Activated CD8-positive, alpha-beta T cell treated with anti-CD3 and anti-CD28 coated beads for 36 hours (primary cell): ENCODE measurements at regions not wholly inside any gene's neighbourhood (a gene's known extent, or its start where the extent isn't known, plus 50 kb on each side); places are given as distances from the start of the nearest gene placed in this dataset.

Experiments
- ATAC-seq: fragments of 200-7000 bp; cut with Tn5 transposase; one replicate; pipeline ENCODE4 v1.10.0; 2021; ENCODE audit warnings: mild to moderate bottlenecking, moderate library complexity
- CTCF ChIA-PET: fragments of 350-600 bp; sonication (Branson Sonifier 250); formaldehyde crosslinking; loops from one replicate; lab custom pipeline; 2021; ENCODE audit warnings: antibody characterized with exemption; lab: Charles Lee
- POLR2A ChIA-PET: fragments of 350-600 bp; sonication (Branson Sonifier 250); formaldehyde crosslinking; loops from one replicate; lab custom pipeline; 2021; ENCODE audit warnings: antibody characterized with exemption; lab: Charles Lee
- DNase-seq: peaks from one replicate; pipeline ENCODE4 v3.0.0-alpha.2; 2020
- H3K27ac Mint-ChIP-seq: one replicate; pipeline ENCODE4 v1.8.0; 2021; ENCODE audit warnings: mild to moderate bottlenecking, mixed read lengths
- H3K27me3 Mint-ChIP-seq: one replicate; pipeline ENCODE4 v1.8.0; 2021; ENCODE audit warnings: mixed read lengths
- H3K36me3 Mint-ChIP-seq: one replicate; pipeline ENCODE4 v1.8.0; 2021; ENCODE audit warnings: low read depth, mixed read lengths
- H3K4me1 Mint-ChIP-seq: one replicate; pipeline ENCODE4 v1.8.0; 2021; ENCODE audit warnings: low read depth, mixed read lengths
- H3K4me3 Mint-ChIP-seq: one replicate; pipeline ENCODE4 v1.8.0; 2021; ENCODE audit warnings: mild to moderate bottlenecking, moderate library complexity, mixed read lengths
- H3K9me3 Mint-ChIP-seq: one replicate; pipeline ENCODE4 v1.8.0; 2021; ENCODE audit warnings: mixed read lengths
- intact Hi-C: fragments of 100-400 bp; cut with micrococcal nuclease; formaldehyde crosslinking; loops from one replicate; pipeline ENCODE4 v1.10.0; 2022
- TF ChIP-seq, protein P1 (sequence below): fragments of 200-600 bp; IDR thresholded peaks from one replicate; pipeline ENCODE4 v1.8.0; 2022; ENCODE audit warnings: antibody characterized with exemption, mild to moderate bottlenecking

DNA sequence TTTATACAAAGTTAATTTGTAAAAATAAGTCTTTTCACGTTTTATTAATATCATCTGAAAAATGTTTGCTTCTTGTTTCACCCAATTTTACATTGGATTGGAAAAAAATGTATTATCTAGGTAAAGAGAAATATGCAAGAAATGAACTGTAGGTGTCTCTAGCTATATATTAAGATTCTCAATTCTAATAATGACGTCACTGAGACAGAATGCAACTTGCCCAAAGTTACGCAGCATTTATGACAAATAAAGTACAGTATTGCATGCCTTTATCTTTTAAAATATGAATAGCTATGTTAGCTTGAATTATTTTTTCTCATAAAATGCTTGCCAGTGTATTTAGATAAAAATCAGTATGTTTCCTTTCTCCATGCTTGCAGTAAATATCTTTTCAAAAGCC lies 728.8 kb downstream of the RERGL start:
- DNase-seq: no peak
- Mint-ChIP-seq H3K4me3 (no peak overlapping the region), H3K27ac (no peak overlapping the region), H3K36me3 (no peaks in the 10 kb centered on the region), H3K9me3 (peaks cover 9% of the 10 kb centered on the region), H3K4me1 (no peaks in the 10 kb centered on the region), H3K27me3 (no peaks in the 10 kb centered on the region)
- ATAC-seq: no peak
- TF ChIP-seq, protein P1, sequence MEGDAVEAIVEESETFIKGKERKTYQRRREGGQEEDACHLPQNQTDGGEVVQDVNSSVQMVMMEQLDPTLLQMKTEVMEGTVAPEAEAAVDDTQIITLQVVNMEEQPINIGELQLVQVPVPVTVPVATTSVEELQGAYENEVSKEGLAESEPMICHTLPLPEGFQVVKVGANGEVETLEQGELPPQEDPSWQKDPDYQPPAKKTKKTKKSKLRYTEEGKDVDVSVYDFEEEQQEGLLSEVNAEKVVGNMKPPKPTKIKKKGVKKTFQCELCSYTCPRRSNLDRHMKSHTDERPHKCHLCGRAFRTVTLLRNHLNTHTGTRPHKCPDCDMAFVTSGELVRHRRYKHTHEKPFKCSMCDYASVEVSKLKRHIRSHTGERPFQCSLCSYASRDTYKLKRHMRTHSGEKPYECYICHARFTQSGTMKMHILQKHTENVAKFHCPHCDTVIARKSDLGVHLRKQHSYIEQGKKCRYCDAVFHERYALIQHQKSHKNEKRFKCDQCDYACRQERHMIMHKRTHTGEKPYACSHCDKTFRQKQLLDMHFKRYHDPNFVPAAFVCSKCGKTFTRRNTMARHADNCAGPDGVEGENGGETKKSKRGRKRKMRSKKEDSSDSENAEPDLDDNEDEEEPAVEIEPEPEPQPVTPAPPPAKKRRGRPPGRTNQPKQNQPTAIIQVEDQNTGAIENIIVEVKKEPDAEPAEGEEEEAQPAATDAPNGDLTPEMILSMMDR: no peak
- POLR2A ChIA-PET: no interaction called here
- CTCF ChIA-PET: no interaction called here
- intact Hi-C loops: no loop called here

DNA sequence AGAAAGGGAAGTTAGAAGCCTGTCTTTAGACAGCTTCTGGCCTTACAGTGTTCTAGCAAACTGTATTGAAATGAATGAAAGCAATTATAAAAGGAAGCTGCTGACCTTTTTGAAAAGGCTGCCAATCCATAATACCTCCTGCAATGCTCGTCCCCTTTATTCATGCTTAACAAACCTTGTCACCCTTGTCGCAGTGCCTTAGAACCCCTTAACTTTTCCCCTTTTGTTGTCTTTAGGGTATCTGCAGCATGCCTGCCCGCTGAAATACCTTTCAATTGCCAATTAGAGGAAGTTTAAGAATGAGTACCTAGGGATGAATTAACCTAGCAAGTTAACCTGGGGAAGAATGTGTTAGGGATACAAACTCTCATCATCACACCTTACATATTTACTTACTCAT lies 731.2 kb downstream of the RERGL start:
- H3K27me3 Mint-ChIP-seq: no peaks in the 10 kb centered on the region
- H3K36me3 Mint-ChIP-seq: no peaks in the 10 kb centered on the region
- ChIA-PET CTCF (no interaction called here), POLR2A (no interaction called here)
- TF ChIP-seq, protein P1: no peak
- peaks cover 3% of the 10 kb centered on the region for H3K9me3 Mint-ChIP-seq
- no peak overlapping the region for H3K4me3 Mint-ChIP-seq
- ATAC-seq (no peak), DNase-seq (no peak)
- H3K27ac Mint-ChIP-seq: no peak overlapping the region
- intact Hi-C loops: no loop called here
- no peaks in the 10 kb centered on the region for H3K4me1 Mint-ChIP-seq

DNA sequence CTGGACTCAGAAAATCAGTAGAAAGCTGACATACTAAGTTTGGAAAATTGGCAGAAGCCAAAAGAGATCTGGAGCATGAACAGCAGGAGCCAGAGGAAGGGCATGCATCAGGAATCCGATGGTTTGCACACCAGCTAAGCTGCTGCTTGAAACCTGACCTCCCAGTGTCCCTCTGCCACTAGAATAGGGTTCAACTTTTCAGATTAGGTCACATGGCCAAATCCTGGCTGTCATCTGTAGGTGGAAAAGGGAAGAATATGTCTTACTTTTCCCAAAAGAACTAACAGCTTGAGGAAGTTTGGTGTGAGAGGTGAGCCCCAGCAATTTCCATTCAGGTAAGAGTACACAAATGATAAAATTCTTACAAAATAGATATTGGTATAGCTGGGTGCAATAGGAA lies 732.6 kb downstream of the RERGL start:
- DNase-seq (no peak), ATAC-seq (no peak)
- POLR2A ChIA-PET: no interaction called here
- H3K27me3 Mint-ChIP-seq: no peaks in the 10 kb centered on the region
- no peaks in the 10 kb centered on the region for H3K36me3 Mint-ChIP-seq
- CTCF ChIA-PET: no interaction called here
- peaks cover 7% of the 10 kb centered on the region for H3K9me3 Mint-ChIP-seq
- no peaks in the 10 kb centered on the region for H3K4me1 Mint-ChIP-seq
- H3K4me3 Mint-ChIP-seq: no peak overlapping the region
- intact Hi-C loops: no loop called here
- no peak overlapping the region for H3K27ac Mint-ChIP-seq
- TF ChIP-seq, protein P1: no peak

DNA sequence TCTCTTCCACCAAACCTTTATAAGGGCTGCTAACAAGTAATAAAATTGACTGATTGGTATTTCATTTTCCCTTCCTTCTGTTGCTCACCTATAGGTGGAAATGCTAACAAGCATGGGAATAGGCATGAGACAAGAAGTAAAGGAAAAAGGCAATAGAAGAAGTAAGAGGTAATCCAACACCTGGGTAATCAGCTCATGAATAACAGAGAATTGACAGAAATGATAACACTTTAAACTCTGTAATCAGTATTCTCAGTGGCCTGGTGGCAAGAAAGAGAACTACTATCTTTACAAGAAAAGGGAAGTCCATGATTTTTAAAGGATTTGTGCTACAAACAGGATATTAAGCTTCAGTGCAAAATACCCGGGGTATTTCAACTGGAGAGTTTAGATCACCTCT lies 737.8 kb downstream of the RERGL start:
- POLR2A ChIA-PET: no interaction called here
- H3K27ac Mint-ChIP-seq: no peak overlapping the region
- intact Hi-C loops: no loop called here
- no peak for DNase-seq
- peaks cover 7% of the 10 kb centered on the region for H3K9me3 Mint-ChIP-seq
- TF ChIP-seq, protein P1: no peak
- no peaks in the 10 kb centered on the region for H3K27me3 Mint-ChIP-seq
- no peak overlapping the region for H3K4me3 Mint-ChIP-seq
- H3K4me1 Mint-ChIP-seq: no peaks in the 10 kb centered on the region
- H3K36me3 Mint-ChIP-seq: no peaks in the 10 kb centered on the region
- CTCF ChIA-PET: no interaction called here
- no peak for ATAC-seq

DNA sequence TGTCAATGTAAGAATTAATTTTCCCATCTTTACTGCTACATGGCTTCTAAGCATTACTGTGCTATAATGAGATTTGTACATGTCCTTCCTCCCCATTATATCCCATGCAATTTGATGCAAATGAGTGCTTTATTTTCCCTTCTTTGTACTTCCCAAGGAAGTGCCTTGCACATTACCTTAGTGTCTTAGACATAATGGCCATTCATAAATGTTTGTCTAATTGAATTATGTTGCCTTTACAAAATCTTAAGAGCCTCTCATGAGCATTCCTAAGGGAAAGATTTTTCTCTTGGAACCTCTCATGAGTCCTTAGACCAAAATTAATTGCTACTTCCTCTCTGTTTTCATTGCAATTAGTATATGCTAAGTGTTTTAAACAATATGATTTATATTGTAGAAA lies 741.7 kb downstream of the RERGL start:
- ChIA-PET CTCF (no interaction called here), POLR2A (no interaction called here)
- TF ChIP-seq, protein P1: no peak
- Mint-ChIP-seq H3K36me3 (no peaks in the 10 kb centered on the region), H3K27ac (no peak overlapping the region), H3K4me1 (no peaks in the 10 kb centered on the region), H3K27me3 (no peaks in the 10 kb centered on the region), H3K9me3 (peaks cover 16% of the 10 kb centered on the region), H3K4me3 (no peak overlapping the region)
- intact Hi-C loops: no loop called here
- ATAC-seq (no peak), DNase-seq (no peak)
